ENCODE measurements at regions not wholly inside any gene's neighbourhood (a gene's known extent, or its start where the extent isn't known, plus 50 kb on each side); places are given as distances from the start of the nearest gene placed in this dataset.

GRCh38 chr2:120460511-120460910, 114.6 kb downstream of the INHBB start:
- TF ChIP-seq EZH2phosphoT487 (IDR thresholded peaks at IDR 0.05; ENCODE audit: borderline replicate concordance, low read length) (no peak), CTCF (IDR thresholded peaks at IDR 0.05; ENCODE audit: low read depth, low read length, poor library complexity, severe bottlenecking) (no peak)
